ENCODE measurements at regions not wholly inside any gene's neighbourhood (a gene's known extent, or its start where the extent isn't known, plus 50 kb on each side); places are given as distances from the start of the nearest gene placed in this dataset.

DNA sequence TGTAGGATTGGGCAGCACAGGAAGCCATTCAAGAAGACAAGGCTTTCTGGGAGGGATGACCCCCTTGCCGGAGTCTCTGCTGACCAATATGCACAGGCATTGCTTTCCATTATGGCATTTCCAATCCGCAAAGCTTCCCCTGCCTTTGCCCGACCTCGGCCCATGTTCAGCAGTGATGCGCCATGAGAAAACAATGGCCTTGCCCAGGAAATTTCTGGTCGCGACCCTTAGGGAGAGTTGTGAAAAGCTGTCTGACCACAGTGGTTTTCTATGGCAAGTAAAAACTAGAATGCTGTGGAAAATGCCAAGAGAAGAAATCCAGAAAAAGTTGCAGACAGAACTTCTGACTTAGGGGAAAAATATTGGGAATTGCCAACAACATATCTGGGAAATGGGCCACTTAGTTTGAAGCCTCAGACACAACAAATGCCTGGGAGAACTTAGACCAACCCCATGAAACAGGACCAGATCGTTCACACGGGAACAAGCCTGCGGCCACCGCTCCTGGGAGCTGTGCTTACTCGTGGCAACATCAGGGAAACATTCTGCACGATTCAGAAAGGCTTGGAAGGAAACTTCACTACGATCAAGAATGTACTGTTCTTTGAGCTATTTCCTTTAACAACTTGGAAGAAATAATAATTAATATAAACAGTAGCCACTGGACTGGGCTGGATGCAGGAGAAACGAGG lies 512.4 kb downstream of the TNS3 start:
- TF ChIP-seq TAF1 (IDR thresholded peaks at IDR 0.05; ENCODE audit: low read depth, low read length) (no peak), SP1 (IDR thresholded peaks at IDR 0.05; ENCODE audit: low read depth, low read length) (no peak), BRCA1 (IDR thresholded peaks at IDR 0.05; ENCODE audit: low read depth, low read length) (no peak)

All from H1 (cell line).